ENCODE measurements at regions not wholly inside any gene's neighbourhood (a gene's known extent, or its start where the extent isn't known, plus 50 kb on each side); places are given as distances from the start of the nearest gene placed in this dataset.

- Histone ChIP-seq H3K4me3 (no peak overlapping the region), H3K9me3 (no peaks in the 10 kb centered on the region), H3K4me1 (no peaks in the 10 kb centered on the region), H3K27ac (no peak overlapping the region), H3K27me3 (no peaks in the 10 kb centered on the region), H3K36me3 (no peaks in the 10 kb centered on the region)
- 43 to 45% methylated on average over 1 of the region's 1 CpG for WGBS, 2 donors
- TF ChIP-seq POLR2A (IDR thresholded peaks at IDR 0.05) (no peak), EP300 (IDR thresholded peaks at IDR 0.05) (no peak)
- TF ChIP-seq, protein P1, sequence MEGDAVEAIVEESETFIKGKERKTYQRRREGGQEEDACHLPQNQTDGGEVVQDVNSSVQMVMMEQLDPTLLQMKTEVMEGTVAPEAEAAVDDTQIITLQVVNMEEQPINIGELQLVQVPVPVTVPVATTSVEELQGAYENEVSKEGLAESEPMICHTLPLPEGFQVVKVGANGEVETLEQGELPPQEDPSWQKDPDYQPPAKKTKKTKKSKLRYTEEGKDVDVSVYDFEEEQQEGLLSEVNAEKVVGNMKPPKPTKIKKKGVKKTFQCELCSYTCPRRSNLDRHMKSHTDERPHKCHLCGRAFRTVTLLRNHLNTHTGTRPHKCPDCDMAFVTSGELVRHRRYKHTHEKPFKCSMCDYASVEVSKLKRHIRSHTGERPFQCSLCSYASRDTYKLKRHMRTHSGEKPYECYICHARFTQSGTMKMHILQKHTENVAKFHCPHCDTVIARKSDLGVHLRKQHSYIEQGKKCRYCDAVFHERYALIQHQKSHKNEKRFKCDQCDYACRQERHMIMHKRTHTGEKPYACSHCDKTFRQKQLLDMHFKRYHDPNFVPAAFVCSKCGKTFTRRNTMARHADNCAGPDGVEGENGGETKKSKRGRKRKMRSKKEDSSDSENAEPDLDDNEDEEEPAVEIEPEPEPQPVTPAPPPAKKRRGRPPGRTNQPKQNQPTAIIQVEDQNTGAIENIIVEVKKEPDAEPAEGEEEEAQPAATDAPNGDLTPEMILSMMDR (IDR thresholded peaks at IDR 0.05), result no peak
- DNase-seq (ENCODE audit: low spot score in 2 of 2), result no peak
These were observed 888.6 kb downstream of the DIAPH3 start for GRCh38 chr13:59274958-59275727.

DNA sequence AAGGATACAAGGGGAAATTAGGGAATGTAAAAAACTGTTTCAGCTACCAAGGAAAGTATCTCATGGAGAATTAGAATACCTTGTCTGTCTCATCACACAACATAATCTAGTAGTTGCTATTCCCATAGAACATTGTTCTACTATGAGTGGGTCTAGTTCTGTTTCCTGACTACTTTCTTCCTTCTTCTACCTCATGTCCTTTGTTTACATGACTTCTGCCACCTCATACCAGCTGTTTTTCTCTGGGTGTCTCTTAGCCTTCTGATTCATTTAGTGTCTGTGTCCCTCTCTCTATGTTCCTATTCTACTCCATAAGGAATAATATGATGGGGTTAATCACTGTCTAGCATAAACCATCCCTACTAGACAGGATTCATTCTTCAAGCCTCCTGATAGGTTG lies 887.3 kb downstream of the DIAPH3 start:
- no peaks in the 10 kb centered on the region for H3K4me1 ChIP-seq
- H3K27me3 ChIP-seq, result no peaks in the 10 kb centered on the region
- DNase-seq (ENCODE audit: low spot score in 2 of 2), result no peak
- TF ChIP-seq POLR2A (IDR thresholded peaks at IDR 0.05) (no peak), EP300 (IDR thresholded peaks at IDR 0.05) (no peak)
- TF ChIP-seq, protein P1 (IDR thresholded peaks at IDR 0.05), result no peak
- no peak overlapping the region for H3K4me3 ChIP-seq
- H3K9me3 ChIP-seq, result no peaks in the 10 kb centered on the region
- no peak overlapping the region for H3K27ac ChIP-seq
- no peaks in the 10 kb centered on the region for H3K36me3 ChIP-seq

DNA sequence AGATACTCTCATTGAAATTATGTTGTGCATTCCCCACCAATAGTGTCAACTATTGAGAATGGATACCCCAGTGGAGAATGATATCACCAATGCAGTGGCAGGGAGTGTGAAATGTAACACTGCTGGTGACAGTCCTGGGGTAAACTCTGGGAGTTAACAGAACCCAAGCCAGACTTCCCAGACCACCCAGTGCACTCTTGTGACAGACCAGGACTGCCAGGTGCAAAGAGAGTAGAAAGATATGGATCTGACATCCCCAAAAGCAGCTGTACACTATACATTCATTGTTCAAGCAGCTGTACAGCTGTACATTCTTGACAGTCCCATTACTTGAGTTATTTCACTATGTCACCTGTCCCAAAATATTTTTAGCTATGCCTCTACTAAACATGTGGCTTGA lies 886.6 kb downstream of the DIAPH3 start:
- TF ChIP-seq POLR2A (IDR thresholded peaks at IDR 0.05) (no peak), EP300 (IDR thresholded peaks at IDR 0.05) (no peak)
- TF ChIP-seq, protein P1 (IDR thresholded peaks at IDR 0.05), result no peak
- DNase-seq (ENCODE audit: low spot score in 2 of 2), result no peak
- Histone ChIP-seq H3K27me3 (no peaks in the 10 kb centered on the region), H3K9me3 (no peaks in the 10 kb centered on the region), H3K27ac (no peak overlapping the region), H3K36me3 (no peaks in the 10 kb centered on the region), H3K4me1 (no peaks in the 10 kb centered on the region), H3K4me3 (no peak overlapping the region)

DNA sequence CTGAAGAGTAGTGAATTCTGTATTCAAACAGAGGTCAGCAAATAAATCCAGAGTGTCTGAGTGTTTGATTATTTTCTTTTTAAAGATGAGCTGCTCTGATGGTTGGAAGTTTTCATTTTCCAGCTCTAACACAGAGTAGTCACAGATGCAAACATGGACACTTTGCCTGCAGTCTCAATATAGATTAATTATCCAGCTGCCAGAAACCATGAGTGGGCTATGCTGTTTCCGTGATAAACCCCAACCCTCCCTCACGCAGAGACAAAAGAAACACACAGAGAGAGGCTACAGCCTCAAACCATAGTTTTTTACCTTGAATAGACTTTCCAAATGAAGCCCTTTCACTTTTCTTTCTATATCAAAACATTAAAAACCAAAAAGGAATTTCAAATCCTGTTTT lies 884.7 kb downstream of the DIAPH3 start:
- TF ChIP-seq, protein P1 (IDR thresholded peaks at IDR 0.05), result no peak
- TF ChIP-seq EP300 (IDR thresholded peaks at IDR 0.05) (no peak), POLR2A (IDR thresholded peaks at IDR 0.05) (no peak)
- no peak overlapping the region for H3K27ac ChIP-seq
- H3K4me3 ChIP-seq, result no peak overlapping the region
- no peak for DNase-seq (ENCODE audit: low spot score in 2 of 2)
- no peaks in the 10 kb centered on the region for H3K27me3 ChIP-seq
- no peaks in the 10 kb centered on the region for H3K4me1 ChIP-seq
- H3K36me3 ChIP-seq, result no peaks in the 10 kb centered on the region
- H3K9me3 ChIP-seq, result no peaks in the 10 kb centered on the region
- 38 to 40% methylated on average over 2 of the region's 2 CpGs for WGBS, 2 donors

- 83 to 92% methylated on average over 3 of the region's 3 CpGs for WGBS, 2 donors
- TF ChIP-seq EP300 (IDR thresholded peaks at IDR 0.05) (no peak), POLR2A (IDR thresholded peaks at IDR 0.05) (no peak)
- TF ChIP-seq, protein P1 (IDR thresholded peaks at IDR 0.05), result no peak
- Histone ChIP-seq H3K9me3 (no peaks in the 10 kb centered on the region), H3K4me1 (no peaks in the 10 kb centered on the region), H3K36me3 (no peaks in the 10 kb centered on the region), H3K27ac (no peak overlapping the region), H3K4me3 (no peak overlapping the region), H3K27me3 (no peaks in the 10 kb centered on the region)
- DNase-seq (ENCODE audit: low spot score in 2 of 2), result no peak
These were observed 884.2 kb downstream of the DIAPH3 start for GRCh38 chr13:59279576-59279975.

Measured in tibial nerve (tissue), 4 donors.